ENCODE measurements at regions not wholly inside any gene's neighbourhood (a gene's known extent, or its start where the extent isn't known, plus 50 kb on each side); places are given as distances from the start of the nearest gene placed in this dataset.

DNA sequence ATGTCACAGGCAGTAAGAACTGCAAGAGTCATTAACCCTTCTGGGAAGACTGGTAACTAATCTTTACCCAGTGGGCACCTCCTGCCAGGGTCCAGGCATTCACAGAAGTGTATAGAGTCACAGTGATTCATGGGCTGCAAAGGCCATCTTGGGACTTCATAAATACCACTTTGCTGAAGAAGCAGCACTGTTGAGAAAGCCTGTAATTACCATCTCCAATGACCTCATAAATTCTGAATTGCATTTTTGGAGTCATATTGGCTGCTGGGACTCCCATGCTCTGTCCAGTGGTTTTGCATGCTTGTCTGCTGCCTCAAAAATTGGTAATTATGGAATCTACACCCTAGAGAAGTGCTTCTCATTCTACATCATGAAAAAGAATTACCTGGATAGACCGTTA lies 837.2 kb downstream of the NTRK3 start:
- H3K4me3 ChIP-seq (ENCODE audit: control insufficient read depth, low read depth, low read length), result no peak overlapping the region
- DNase-seq (ENCODE audit: low read depth), result no peak
- TF ChIP-seq, protein P1, sequence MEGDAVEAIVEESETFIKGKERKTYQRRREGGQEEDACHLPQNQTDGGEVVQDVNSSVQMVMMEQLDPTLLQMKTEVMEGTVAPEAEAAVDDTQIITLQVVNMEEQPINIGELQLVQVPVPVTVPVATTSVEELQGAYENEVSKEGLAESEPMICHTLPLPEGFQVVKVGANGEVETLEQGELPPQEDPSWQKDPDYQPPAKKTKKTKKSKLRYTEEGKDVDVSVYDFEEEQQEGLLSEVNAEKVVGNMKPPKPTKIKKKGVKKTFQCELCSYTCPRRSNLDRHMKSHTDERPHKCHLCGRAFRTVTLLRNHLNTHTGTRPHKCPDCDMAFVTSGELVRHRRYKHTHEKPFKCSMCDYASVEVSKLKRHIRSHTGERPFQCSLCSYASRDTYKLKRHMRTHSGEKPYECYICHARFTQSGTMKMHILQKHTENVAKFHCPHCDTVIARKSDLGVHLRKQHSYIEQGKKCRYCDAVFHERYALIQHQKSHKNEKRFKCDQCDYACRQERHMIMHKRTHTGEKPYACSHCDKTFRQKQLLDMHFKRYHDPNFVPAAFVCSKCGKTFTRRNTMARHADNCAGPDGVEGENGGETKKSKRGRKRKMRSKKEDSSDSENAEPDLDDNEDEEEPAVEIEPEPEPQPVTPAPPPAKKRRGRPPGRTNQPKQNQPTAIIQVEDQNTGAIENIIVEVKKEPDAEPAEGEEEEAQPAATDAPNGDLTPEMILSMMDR (conservative IDR thresholded peaks at IDR 0.05; ENCODE audit: control insufficient read depth, insufficient read depth, low read depth, low read length), result no peak

DNA sequence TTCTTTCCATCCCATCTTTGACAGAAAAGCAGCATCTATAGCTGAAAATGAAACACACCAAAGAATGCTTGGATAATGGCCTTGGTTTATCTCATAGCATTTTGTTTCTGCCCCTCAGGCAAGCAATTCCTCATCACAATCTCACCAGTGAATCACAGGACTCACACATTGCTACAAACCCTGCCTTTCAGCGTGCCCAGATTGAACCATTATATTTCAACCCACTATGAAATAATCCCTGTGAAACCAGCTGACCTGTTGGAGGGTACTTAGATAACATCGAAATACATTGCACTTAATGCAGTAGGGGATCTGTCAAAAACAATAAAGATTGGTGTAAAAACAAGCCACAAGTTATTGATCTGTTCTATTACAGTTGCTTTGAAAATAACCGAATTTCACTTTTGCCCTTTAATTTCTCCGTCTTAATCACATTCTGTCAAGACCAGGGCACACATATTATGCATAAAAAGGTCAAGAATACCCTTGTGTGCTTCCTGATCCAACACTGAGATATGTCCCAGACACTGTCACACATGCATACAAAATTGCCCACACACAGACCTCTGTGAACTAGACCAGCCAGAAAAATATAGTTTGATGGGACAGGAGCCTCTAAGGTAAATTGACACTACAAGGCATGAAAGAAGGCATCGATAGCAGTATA lies 839.8 kb downstream of the NTRK3 start:
- TF ChIP-seq, protein P1 (conservative IDR thresholded peaks at IDR 0.05; ENCODE audit: control insufficient read depth, insufficient read depth, low read depth, low read length), result no peak
- DNase-seq (ENCODE audit: low read depth), result no peak
- no peak overlapping the region for H3K4me3 ChIP-seq (ENCODE audit: control insufficient read depth, low read depth, low read length)

DNA sequence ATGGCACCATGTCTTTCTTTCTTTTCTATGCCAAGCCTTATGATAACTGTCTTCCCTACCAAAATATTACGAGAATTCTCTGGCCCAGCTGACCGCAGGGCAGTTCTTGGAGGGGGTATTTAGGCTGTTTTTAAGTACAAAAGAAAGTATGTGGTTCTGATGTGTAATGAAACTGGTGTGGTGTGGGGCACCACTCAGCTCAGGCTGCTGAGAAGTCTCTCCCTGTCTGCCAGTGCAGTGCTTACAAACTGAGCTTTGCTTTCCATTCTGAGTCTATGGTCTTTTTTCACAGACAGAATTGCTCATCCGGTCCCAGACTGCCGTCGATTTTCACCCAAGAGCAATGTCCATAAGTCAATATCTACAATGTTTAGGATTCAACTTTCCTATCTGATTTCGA lies 847.6 kb downstream of the NTRK3 start:
- DNase-seq (ENCODE audit: low read depth), result no peak
- TF ChIP-seq, protein P1 (conservative IDR thresholded peaks at IDR 0.05; ENCODE audit: control insufficient read depth, insufficient read depth, low read depth, low read length), result no peak
- no peak overlapping the region for H3K4me3 ChIP-seq (ENCODE audit: control insufficient read depth, low read depth, low read length)

DNA sequence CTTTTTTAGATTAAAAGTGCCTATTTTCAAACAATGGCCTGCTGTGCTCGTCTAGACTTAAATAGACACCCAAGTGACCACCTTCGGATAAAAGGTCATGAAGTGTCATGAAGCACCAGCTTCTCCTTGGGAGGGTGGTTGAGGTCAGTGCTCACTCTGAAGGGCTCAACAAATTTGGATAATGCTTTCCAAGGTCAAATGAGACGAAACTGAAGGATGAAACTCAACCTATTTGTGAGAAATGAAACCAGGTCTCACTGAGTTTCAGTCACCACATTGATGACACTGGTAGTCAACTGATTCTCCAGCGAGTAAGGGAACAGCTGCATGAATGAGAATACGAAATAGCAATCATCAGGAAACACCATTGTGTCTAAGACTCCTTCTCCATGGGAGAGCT lies 852.6 kb downstream of the NTRK3 start:
- TF ChIP-seq, protein P1 (conservative IDR thresholded peaks at IDR 0.05; ENCODE audit: control insufficient read depth, insufficient read depth, low read depth, low read length), result no peak
- DNase-seq (ENCODE audit: low read depth), result no peak
- no peak overlapping the region for H3K4me3 ChIP-seq (ENCODE audit: control insufficient read depth, low read depth, low read length)

DNA sequence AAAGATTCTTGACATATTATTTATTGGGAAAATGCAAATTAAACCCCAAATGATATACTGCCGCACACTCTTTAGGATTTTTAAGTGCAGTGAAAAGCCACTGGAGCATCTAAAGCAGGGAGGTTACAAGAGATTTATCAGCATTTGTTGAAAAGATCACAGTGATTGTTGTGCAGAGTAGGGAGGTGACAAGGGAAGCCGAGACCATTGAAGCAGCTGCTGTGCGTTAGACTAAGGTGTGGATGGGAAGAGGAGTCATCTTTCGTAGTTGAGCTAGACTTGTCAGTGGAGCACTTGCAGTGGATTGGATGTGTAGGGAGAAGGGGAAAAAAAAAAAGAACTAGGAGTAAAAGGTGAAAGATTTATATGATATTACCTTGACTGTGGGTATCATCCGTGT lies 854.6 kb downstream of the NTRK3 start:
- no peak overlapping the region for H3K4me3 ChIP-seq (ENCODE audit: control insufficient read depth, low read depth, low read length)
- TF ChIP-seq, protein P1 (conservative IDR thresholded peaks at IDR 0.05; ENCODE audit: control insufficient read depth, insufficient read depth, low read depth, low read length), result no peak
- DNase-seq (ENCODE audit: low read depth), result no peak

DNA sequence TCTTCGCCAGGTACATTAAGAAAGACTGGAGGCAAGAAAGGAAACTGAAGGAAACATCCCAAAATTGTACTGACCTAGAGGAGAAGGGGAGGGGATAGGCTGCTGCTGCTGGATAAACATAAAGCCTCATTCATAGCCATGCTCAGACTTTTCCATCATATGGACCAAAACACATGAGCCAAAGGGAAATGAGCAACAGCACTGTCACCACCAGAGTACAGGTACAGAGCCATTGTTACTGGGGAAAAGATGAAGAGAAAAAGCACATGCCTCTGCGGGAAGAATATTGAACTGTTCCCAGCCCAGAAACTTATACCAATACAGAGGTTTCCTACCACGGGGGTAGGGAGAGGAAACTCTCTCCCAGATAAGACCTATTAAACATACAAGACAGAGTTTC lies 861.9 kb downstream of the NTRK3 start:
- TF ChIP-seq, protein P1 (conservative IDR thresholded peaks at IDR 0.05; ENCODE audit: control insufficient read depth, insufficient read depth, low read depth, low read length), result no peak
- no peak overlapping the region for H3K4me3 ChIP-seq (ENCODE audit: control insufficient read depth, low read depth, low read length)
- DNase-seq (ENCODE audit: low read depth), result no peak

DNA sequence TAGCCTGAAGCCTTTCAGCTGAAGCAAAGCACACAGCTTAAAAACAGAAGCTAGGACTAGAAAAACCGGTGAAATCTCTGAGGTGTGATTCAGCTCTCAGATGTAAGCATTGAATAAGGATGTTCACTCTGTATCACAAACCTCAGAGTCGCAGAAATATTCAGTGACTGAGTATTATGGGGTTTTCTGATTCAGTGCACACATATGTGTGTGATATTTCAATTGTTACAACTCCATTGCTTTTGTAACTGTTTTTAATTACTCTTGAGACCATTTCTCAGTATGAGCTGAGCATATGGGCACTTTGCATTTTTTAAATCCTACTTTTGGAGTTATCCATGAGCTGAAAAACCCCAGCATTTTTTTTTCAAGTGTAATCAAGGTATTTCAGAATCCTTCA lies 868.8 kb downstream of the NTRK3 start:
- DNase-seq (ENCODE audit: low read depth), result no peak
- H3K4me3 ChIP-seq (ENCODE audit: control insufficient read depth, low read depth, low read length), result no peak overlapping the region
- TF ChIP-seq, protein P1 (conservative IDR thresholded peaks at IDR 0.05; ENCODE audit: control insufficient read depth, insufficient read depth, low read depth, low read length), result no peak
